ENCODE measurements at regions not wholly inside any gene's neighbourhood (a gene's known extent, or its start where the extent isn't known, plus 50 kb on each side); places are given as distances from the start of the nearest gene placed in this dataset.

- TF ChIP-seq NFYC (CRISPR knock-in tag; IDR thresholded peaks at IDR 0.05) (no peak), BHLHE40 (IDR thresholded peaks at IDR 0.05; ENCODE audit: low read length) (no peak), ASH2L (IDR thresholded peaks at IDR 0.05; ENCODE audit: insufficient read length, low read depth, low read length) (no peak), TAF15 (IDR thresholded peaks at IDR 0.05; ENCODE audit: low read depth, low read length, poor library complexity, severe bottlenecking) (no peak), CTCF (CRISPR knock-in tag; IDR thresholded peaks at IDR 0.05) (no peak), TRIM24 (CRISPR knock-in tag; IDR thresholded peaks at IDR 0.05) (no peak), ZNF709 (CRISPR knock-in tag; IDR thresholded peaks at IDR 0.05) (no peak), ZBTB44 (CRISPR knock-in tag; IDR thresholded peaks at IDR 0.05) (no peak), THAP11 (CRISPR knock-in tag; IDR thresholded peaks at IDR 0.05) (no peak)
- TF ChIP-seq, protein P1, sequence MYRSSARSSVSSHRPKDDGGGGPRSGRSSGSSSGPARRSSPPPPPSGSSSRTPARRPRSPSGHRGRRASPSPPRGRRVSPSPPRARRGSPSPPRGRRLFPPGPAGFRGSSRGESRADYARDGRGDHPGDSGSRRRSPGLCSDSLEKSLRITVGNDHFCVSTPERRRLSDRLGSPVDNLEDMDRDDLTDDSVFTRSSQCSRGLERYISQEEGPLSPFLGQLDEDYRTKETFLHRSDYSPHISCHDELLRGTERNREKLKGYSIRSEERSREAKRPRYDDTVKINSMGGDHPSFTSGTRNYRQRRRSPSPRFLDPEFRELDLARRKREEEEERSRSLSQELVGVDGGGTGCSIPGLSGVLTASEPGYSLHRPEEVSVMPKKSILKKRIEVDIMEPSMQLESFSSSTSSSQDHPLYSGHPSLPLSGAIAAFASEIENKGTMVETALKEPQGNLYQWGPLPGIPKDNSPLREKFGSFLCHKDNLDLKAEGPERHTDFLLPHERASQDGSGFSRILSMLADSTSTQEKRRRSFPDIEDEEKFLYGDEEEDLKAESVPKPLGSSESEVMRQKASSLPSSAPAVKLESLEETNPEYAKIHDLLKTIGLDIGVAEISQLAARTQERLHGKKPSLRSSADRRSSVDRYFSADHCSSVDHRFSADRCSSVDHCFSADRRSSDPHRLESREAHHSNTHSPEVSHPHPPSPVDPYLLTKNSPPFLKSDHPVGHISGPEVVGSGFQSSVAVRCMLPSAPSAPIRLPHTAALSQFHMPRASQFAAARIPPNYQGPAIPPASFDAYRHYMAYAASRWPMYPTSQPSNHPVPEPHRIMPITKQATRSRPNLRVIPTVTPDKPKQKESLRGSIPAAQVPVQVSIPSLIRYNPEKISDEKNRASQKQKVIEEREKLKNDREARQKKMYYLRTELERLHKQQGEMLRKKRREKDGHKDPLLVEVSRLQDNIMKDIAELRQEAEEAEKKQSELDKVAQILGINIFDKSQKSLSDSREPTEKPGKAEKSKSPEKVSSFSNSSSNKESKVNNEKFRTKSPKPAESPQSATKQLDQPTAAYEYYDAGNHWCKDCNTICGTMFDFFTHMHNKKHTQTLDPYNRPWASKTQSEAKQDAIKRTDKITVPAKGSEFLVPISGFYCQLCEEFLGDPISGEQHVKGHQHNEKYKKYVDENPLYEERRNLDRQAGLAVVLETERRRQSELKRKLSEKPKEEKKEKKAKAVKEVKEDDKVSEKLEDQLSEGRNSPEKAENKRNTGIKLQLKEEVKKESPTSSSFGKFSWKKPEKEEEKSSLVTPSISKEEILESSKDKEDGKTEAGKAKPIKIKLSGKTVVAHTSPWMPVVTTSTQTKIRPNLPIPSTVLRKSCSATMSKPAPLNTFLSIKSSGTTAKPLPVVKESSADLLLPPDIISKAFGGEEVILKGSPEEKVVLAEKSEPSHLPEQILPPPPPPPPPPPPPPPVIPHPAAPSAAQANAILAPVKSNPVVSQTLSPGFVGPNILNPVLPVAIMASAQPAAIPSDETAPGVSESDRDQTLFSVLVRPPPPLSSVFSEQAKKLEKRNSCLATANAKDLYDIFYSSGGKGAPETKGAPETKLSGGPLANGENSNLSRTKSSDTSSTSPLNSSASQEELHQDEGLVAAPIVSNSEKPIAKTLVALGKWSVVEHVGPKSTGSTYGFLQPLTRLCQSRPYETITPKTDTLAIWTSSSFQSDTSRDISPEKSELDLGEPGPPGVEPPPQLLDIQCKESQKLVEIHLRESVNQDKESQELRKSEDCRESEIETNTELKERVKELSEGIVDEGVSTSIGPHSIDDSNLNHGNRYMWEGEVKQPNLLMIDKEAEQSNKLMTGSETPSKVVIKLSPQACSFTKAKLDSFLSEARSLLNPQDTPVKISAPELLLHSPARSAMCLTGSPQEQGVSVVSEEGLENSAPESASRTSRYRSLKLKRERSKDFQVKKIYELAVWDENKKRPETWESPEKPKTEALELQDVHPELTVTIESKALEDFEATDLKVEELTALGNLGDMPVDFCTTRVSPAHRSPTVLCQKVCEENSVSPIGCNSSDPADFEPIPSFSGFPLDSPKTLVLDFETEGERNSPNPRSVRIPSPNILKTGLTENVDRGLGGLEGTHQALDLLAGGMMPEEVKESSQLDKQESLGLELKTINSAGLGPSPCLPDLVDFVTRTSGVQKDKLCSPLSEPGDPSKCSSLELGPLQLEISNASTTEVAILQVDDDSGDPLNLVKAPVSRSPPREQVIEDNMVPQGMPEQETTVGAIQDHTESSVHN (CRISPR knock-in tag; IDR thresholded peaks at IDR 0.05) = no peak
Observed at GRCh38 chr3:139770577-139770976, 92.8 kb upstream of the NMNAT3 start.
